ENCODE measurements at regions not wholly inside any gene's neighbourhood (a gene's known extent, or its start where the extent isn't known, plus 50 kb on each side); places are given as distances from the start of the nearest gene placed in this dataset.

DNA sequence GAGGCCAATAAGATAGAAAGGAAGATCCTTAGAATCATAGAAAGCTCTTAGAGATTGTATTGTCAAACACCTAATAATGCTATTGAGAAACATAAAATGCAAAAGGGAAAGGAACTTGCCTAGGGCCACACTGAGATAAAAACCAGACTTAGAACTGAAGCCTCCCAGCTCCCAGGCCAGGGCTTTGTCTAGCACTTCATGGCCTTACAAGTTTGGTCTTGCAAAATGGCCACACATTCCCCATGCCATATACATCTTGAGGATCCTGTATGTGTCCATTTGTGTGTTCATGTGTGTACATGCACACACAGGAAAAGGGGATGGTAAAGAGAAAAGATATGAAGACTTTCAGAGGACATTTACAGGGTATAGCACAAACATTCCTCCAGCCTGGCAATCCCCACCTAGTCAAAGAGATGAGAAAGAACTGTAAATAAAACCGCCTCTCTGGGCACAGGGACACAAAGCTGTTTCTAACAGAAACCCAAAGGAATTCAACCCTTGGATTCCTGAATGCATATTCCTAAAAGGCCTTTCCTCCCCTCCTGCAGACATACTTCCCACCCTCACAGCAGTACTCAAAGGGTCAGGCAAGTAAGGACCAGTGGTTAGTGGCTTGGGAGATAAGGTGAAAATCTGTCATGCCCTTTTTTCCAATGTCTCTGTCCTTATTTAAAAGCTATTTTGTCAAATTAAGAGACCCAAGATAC, 99.7 kb upstream of the KLHL29 start:
- TF ChIP-seq TAF1 (IDR thresholded peaks at IDR 0.05; ENCODE audit: borderline replicate concordance, insufficient read depth, low read length) = no peak
- no peak for TF ChIP-seq POLR2AphosphoS5 (IDR thresholded peaks at IDR 0.05; ENCODE audit: low read depth, low read length)
- no peak for TF ChIP-seq SIN3A (IDR thresholded peaks at IDR 0.05; ENCODE audit: borderline replicate concordance, insufficient read depth, low read length)
- TF ChIP-seq, protein P1, sequence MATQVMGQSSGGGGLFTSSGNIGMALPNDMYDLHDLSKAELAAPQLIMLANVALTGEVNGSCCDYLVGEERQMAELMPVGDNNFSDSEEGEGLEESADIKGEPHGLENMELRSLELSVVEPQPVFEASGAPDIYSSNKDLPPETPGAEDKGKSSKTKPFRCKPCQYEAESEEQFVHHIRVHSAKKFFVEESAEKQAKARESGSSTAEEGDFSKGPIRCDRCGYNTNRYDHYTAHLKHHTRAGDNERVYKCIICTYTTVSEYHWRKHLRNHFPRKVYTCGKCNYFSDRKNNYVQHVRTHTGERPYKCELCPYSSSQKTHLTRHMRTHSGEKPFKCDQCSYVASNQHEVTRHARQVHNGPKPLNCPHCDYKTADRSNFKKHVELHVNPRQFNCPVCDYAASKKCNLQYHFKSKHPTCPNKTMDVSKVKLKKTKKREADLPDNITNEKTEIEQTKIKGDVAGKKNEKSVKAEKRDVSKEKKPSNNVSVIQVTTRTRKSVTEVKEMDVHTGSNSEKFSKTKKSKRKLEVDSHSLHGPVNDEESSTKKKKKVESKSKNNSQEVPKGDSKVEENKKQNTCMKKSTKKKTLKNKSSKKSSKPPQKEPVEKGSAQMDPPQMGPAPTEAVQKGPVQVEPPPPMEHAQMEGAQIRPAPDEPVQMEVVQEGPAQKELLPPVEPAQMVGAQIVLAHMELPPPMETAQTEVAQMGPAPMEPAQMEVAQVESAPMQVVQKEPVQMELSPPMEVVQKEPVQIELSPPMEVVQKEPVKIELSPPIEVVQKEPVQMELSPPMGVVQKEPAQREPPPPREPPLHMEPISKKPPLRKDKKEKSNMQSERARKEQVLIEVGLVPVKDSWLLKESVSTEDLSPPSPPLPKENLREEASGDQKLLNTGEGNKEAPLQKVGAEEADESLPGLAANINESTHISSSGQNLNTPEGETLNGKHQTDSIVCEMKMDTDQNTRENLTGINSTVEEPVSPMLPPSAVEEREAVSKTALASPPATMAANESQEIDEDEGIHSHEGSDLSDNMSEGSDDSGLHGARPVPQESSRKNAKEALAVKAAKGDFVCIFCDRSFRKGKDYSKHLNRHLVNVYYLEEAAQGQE (IDR thresholded peaks at IDR 0.05; ENCODE audit: insufficient read depth in 1 of 2, low read depth in 2 of 2, low read length in 2 of 2) = no peak
- TF ChIP-seq FOXP2 (optimal IDR thresholded peaks at IDR 0.05; ENCODE audit: borderline replicate concordance, extremely low read depth, extremely low read length, insufficient read depth) = no peak

All from PFSK-1 (cell line).